Body of pancreas (tissue), 4 donors: ENCODE measurements at regions not wholly inside any gene's neighbourhood (a gene's known extent, or its start where the extent isn't known, plus 50 kb on each side); places are given as distances from the start of the nearest gene placed in this dataset.

ENCODE experiments used
- ATAC-seq: fragments of 150-250 bp; one replicate; pipeline ENCODE4 v1.9.1; 2016
- DNase-seq, 4 donors: peaks; one replicate each; pipeline ENCODE4 v3.0.0-alpha.2; 2019
- H3K27ac ChIP-seq, 4 donors: fragments of 200-600 bp; sonication (generic); 1 replicate in 3 of 4; 2 replicates in 1 of 4; pipeline versions ENCODE4 v1.5.1 to v1.6.1; 2016 to 2019; ENCODE audit warnings: mild to moderate bottlenecking in 1 of 4, mixed read lengths in 1 of 4, moderate library complexity in 1 of 4
- H3K27me3 ChIP-seq, 2 donors: fragments of 200-600 bp; sonication (generic); one replicate each; pipeline ENCODE4 v1.6.0; 2016; ENCODE audit warnings: mild to moderate bottlenecking in 1 of 2
- H3K36me3 ChIP-seq, 2 donors: fragments of 200-600 bp; sonication (generic); replicated peaks in 1 of 2; 2 replicates each; pipeline ENCODE4 v1.5.1; 2016; ENCODE audit warnings: low read depth in 2 of 2; ENCODE audit not compliant: insufficient read depth in 1 of 2
- H3K4me1 ChIP-seq: fragments of 200-600 bp; sonication (generic); one replicate; pipeline ENCODE4 v1.6.0; 2016
- H3K4me3 ChIP-seq, 2 donors: fragments of 200-600 bp; sonication (generic); 1 replicate in 1 of 2; 2 replicates in 1 of 2; pipeline ENCODE4 v1.5.1; 2016 to 2019
- H3K9me3 ChIP-seq, 3 donors: fragments of 200-600 bp; sonication (generic); 1 replicate in 2 of 3; 2 replicates in 1 of 3; pipeline ENCODE4 v1.5.1; 2016
- CTCF ChIP-seq, 7 experiments: fragments of 450-650 bp in 4 of 7; fragments of 200-600 bp in 3 of 7; sonication (generic) in 3 of 7; IDR thresholded peaks; one replicate each; pipeline ENCODE4 v1.5.1; 2016 to 2019; ENCODE audit warnings: antibody characterized with exemption in 7 of 7
- POLR2A ChIP-seq, 3 donors: fragments of 450-650 bp; IDR thresholded peaks; one replicate each; pipeline ENCODE4 v1.6.1; 2016; ENCODE audit warnings: antibody characterized with exemption in 3 of 3, mild to moderate bottlenecking in 2 of 3
- WGBS, 2 donors: methylation state at CpG; one replicate each; pipeline ENCODE4 v1.1.5; 2017; 5-methylcytosine and 5-hydroxymethylcytosine counted together
- intact Hi-C: fragments of 100-400 bp; cut with DNase I; formaldehyde crosslinking; loops from one replicate; pipeline ENCODE4 v1.15.1; 2023

- Histone ChIP-seq H3K27me3 (no peaks in the 10 kb centered on the region), H3K4me3 (no peak overlapping the region), H3K36me3 (no peaks in the 10 kb centered on the region), H3K27ac (no peak overlapping the region), H3K4me1 (no peaks in the 10 kb centered on the region), H3K9me3 (no peaks in the 10 kb centered on the region)
- TF ChIP-seq POLR2A (IDR thresholded peaks at IDR 0.05) (no peak), CTCF (IDR thresholded peaks at IDR 0.05) (no peak)
- intact Hi-C loops, result no loop called here
- ATAC-seq (no peak), DNase-seq (no peak)
- WGBS, 2 donors, result 46 to 53% methylated on average over 1 of the region's 1 CpG
Observed at GRCh38 chr12:128164533-128164932, 102.4 kb upstream of the TMEM132C start.

GRCh38 chr12:128165387-128165786 lies 101.6 kb upstream of the TMEM132C start:
- WGBS, 2 donors, result 75 to 85% methylated on average over 3 of the region's 3 CpGs
- no peak for TF ChIP-seq CTCF (IDR thresholded peaks at IDR 0.05)
- TF ChIP-seq POLR2A (IDR thresholded peaks at IDR 0.05), result no peak

GRCh38 chr12:128168273-128168672 lies 98.7 kb upstream of the TMEM132C start:
- Histone ChIP-seq H3K4me1 (no peaks in the 10 kb centered on the region), H3K27me3 (no peaks in the 10 kb centered on the region), H3K9me3 (no peaks in the 10 kb centered on the region), H3K4me3 (no peak overlapping the region), H3K27ac (no peak overlapping the region), H3K36me3 (no peaks in the 10 kb centered on the region)
- DNase-seq (no peak), ATAC-seq (no peak)
- 45 to 53% methylated on average over 5 of the region's 5 CpGs for WGBS, 2 donors
- intact Hi-C loops, result no loop called here
- TF ChIP-seq POLR2A (IDR thresholded peaks at IDR 0.05) (no peak), CTCF (IDR thresholded peaks at IDR 0.05) (no peak)

More at GRCh38 chr12:128165387-128165786, 101.6 kb upstream of the TMEM132C start:
- Histone ChIP-seq H3K4me3 (no peak overlapping the region), H3K36me3 (no peaks in the 10 kb centered on the region), H3K27me3 (no peaks in the 10 kb centered on the region), H3K9me3 (no peaks in the 10 kb centered on the region), H3K4me1 (no peaks in the 10 kb centered on the region), H3K27ac (no peak overlapping the region)
- DNase-seq (no peak), ATAC-seq (no peak)
- intact Hi-C loops, result no loop called here

GRCh38 chr12:128170181-128170580 lies 96.8 kb upstream of the TMEM132C start:
- Histone ChIP-seq H3K9me3 (no peaks in the 10 kb centered on the region), H3K27me3 (no peaks in the 10 kb centered on the region), H3K4me1 (no peaks in the 10 kb centered on the region), H3K36me3 (no peaks in the 10 kb centered on the region), H3K27ac (no peak overlapping the region), H3K4me3 (no peak overlapping the region)
- ATAC-seq (no peak), DNase-seq (no peak)
- intact Hi-C loops, result no loop called here
- TF ChIP-seq POLR2A (IDR thresholded peaks at IDR 0.05) (no peak), CTCF (IDR thresholded peaks at IDR 0.05) (no peak)
- 63 to 77% methylated on average over 9 of the region's 9 CpGs for WGBS, 2 donors

- intact Hi-C loops, result no loop called here
- 50 to 67% methylated on average over 4 of the region's 4 CpGs for WGBS, 2 donors
Observed at GRCh38 chr12:128178565-128178964, 88.4 kb upstream of the TMEM132C start.

More at GRCh38 chr12:128178565-128178964, 88.4 kb upstream of the TMEM132C start:
- no peak overlapping the region for H3K27ac ChIP-seq
- no peaks in the 10 kb centered on the region for H3K27me3 ChIP-seq
- no peaks in the 10 kb centered on the region for H3K36me3 ChIP-seq
- no peaks in the 10 kb centered on the region for H3K4me1 ChIP-seq
- no peak for DNase-seq
- TF ChIP-seq POLR2A (IDR thresholded peaks at IDR 0.05) (no peak), CTCF (IDR thresholded peaks at IDR 0.05) (no peak)
- H3K9me3 ChIP-seq, result no peaks in the 10 kb centered on the region
- H3K4me3 ChIP-seq, result no peak overlapping the region
- no peak for ATAC-seq
